HCT116 (cell line): ENCODE measurements at regions not wholly inside any gene's neighbourhood (a gene's known extent, or its start where the extent isn't known, plus 50 kb on each side); places are given as distances from the start of the nearest gene placed in this dataset.

Experiments used
- ATAC-seq: fragments of 200-7000 bp; cut with Tn5 transposase; 2 replicates; pipeline ENCODE4 v1.9.1; 2020; ENCODE audit warnings: mild to moderate bottlenecking, moderate library complexity
- BruUV-seq: library from RNA; stranded (reverse); fragments of 400-500 nt; replicated peaks from 2 replicates; lab custom pipeline; 2021; lab: Mats Ljungman, UMichigan
- CTCF ChIA-PET: fragments of 300-600 bp; sonication (Branson Sonifier 250); formaldehyde crosslinking; loops from one replicate; lab custom pipeline; 2021; ENCODE audit warnings: antibody characterized with exemption; lab: Charles Lee
- POLR2A ChIA-PET: fragments of 300-600, 350-600 bp; sonication (Branson Sonifier 250); formaldehyde crosslinking; loops from one replicate; lab custom pipeline; 2021; ENCODE audit warnings: antibody characterized with exemption; lab: Charles Lee
- RAD21 ChIA-PET, 2 experiments: fragments of 300-600 bp; sonication (Branson Sonifier 250); formaldehyde crosslinking; loops; one replicate each; lab custom pipeline; 2023; ENCODE audit warnings: low total read pairs in 2 of 2; ENCODE audit not compliant: uncharacterized antibody in 2 of 2, unreplicated experiment in 2 of 2, low non-redundant PET in 1 of 2; lab: Charles Lee
- DNase-seq: peaks from one replicate; pipeline ENCODE4 v3.0.0-alpha.2; 2010; ENCODE audit warnings: low read depth, low spot score
- H2AFZ ChIP-seq: fragments of 200-600 bp; shearing (Covaris generic), sonication (generic); 2 replicates; pipeline ENCODE4 v1.6.1; 2017; ENCODE audit warnings: low read depth, mixed run types, mixed read lengths, antibody characterized with exemption, low read length; ENCODE audit not compliant: poor library complexity, severe bottlenecking
- H3K27ac ChIP-seq: 2 replicates; pipeline ENCODE4 v1.5.1; 2012; ENCODE audit warnings: low read depth, low read length
- H3K27me3 ChIP-seq: fragments of 200-600 bp; sonication (generic); 2 replicates; pipeline ENCODE4 v1.6.1; 2016; ENCODE audit warnings: mixed run types, low read length, mixed read lengths; ENCODE audit not compliant: insufficient read depth
- H3K36me3 ChIP-seq, 2 experiments: fragments of 200-500 bp in 1 of 2; fragments of 200-600 bp in 1 of 2; sonication (Bioruptor generic) in 1 of 2; sonication (generic) in 1 of 2; 2 replicates each; pipeline versions ENCODE4 v1.5.1 to v1.6.1; 2014 to 2016; ENCODE audit warnings: low read length in 2 of 2, inconsistent platforms in 1 of 2, mixed read lengths in 1 of 2, mixed run types in 1 of 2; ENCODE audit not compliant: insufficient read depth in 2 of 2, control insufficient read depth in 1 of 2
- H3K4me1 ChIP-seq, 2 experiments: fragments of 200-600 bp in 1 of 2; sonication (generic) in 1 of 2; 2 replicates each; pipeline versions ENCODE4 v1.5.1 to v1.6.1; 2012 to 2017; ENCODE audit warnings: low read length in 2 of 2, inconsistent platforms in 1 of 2, mild to moderate bottlenecking in 1 of 2, mixed read lengths in 1 of 2, mixed run types in 1 of 2, moderate library complexity in 1 of 2; ENCODE audit not compliant: insufficient read depth in 2 of 2, control insufficient read depth in 1 of 2
- H3K4me2 ChIP-seq: fragments of 200-600 bp; sonication (generic); 2 replicates; pipeline ENCODE4 v1.6.1; 2017; ENCODE audit warnings: mixed run types, low read length, mixed read lengths
- H3K4me3 ChIP-seq, 2 experiments: fragments of 200-600 bp in 1 of 2; sonication (generic) in 1 of 2; replicated peaks in 1 of 2; 2 replicates each; pipeline ENCODE4 v1.5.1; 2011 to 2016; ENCODE audit warnings: low read length in 2 of 2, control low read depth in 1 of 2, low read depth in 1 of 2, mild to moderate bottlenecking in 1 of 2, mixed read lengths in 1 of 2, mixed run types in 1 of 2
- H3K79me2 ChIP-seq: fragments of 200-600 bp; sonication (generic); 2 replicates; pipeline ENCODE4 v1.6.1; 2017; ENCODE audit warnings: mild to moderate bottlenecking, mixed run types, low read length, moderate library complexity, mixed read lengths; ENCODE audit not compliant: insufficient read depth
- H3K9ac ChIP-seq: fragments of 200-600 bp; sonication (generic); 2 replicates; pipeline ENCODE4 v1.6.1; 2016; ENCODE audit warnings: low read length, mixed read lengths
- H3K9me2 ChIP-seq: fragments of 200-600 bp; sonication (generic), shearing (Covaris generic); 2 replicates; pipeline ENCODE4 v1.6.1; 2017; ENCODE audit warnings: mixed run types, mild to moderate bottlenecking, moderate library complexity; ENCODE audit not compliant: insufficient read depth
- H3K9me3 ChIP-seq, 2 experiments: fragments of 200-500 bp in 1 of 2; fragments of 200-600 bp in 1 of 2; sonication (Bioruptor generic) in 1 of 2; sonication (generic) in 1 of 2; 2 replicates each; pipeline ENCODE4 v1.6.1; 2014 to 2017; ENCODE audit warnings: low read length in 2 of 2, mixed read lengths in 2 of 2, inconsistent platforms in 1 of 2, low read depth in 1 of 2, mild to moderate bottlenecking in 1 of 2, mixed run types in 1 of 2, moderate library complexity in 1 of 2; ENCODE audit not compliant: control insufficient read depth in 1 of 2, insufficient read depth in 1 of 2
- H4K20me1 ChIP-seq: fragments of 200-600 bp; sonication (generic), shearing (Covaris generic); 2 replicates; pipeline ENCODE4 v1.6.1; 2017; ENCODE audit warnings: mixed run types, mild to moderate bottlenecking, moderate library complexity; ENCODE audit not compliant: insufficient read depth
- CBX3 ChIP-seq: IDR thresholded peaks from 2 replicates; pipeline ENCODE4 v1.6.1; 2012; ENCODE audit warnings: low read depth
- CEBPB ChIP-seq: IDR thresholded peaks from 2 replicates; pipeline ENCODE4 v1.6.1; 2012; ENCODE audit warnings: low read depth
- EGR1 ChIP-seq: IDR thresholded peaks from 2 replicates; pipeline ENCODE4 v1.6.1; 2012; ENCODE audit warnings: low read depth
- EZH2phosphoT487 ChIP-seq: fragments of 200-600 bp; IDR thresholded peaks from 2 replicates; pipeline ENCODE4 v1.6.1; 2018; ENCODE audit warnings: antibody characterized with exemption, borderline replicate concordance
- FOSL1 ChIP-seq: IDR thresholded peaks from 2 replicates; pipeline ENCODE4 v1.6.1; 2012; ENCODE audit warnings: low read depth
- JUND ChIP-seq: IDR thresholded peaks from 2 replicates; pipeline ENCODE4 v1.6.1; 2012
- POLR2A ChIP-seq: IDR thresholded peaks from 2 replicates; pipeline ENCODE4 v1.7.0; 2011; ENCODE audit warnings: borderline replicate concordance; ENCODE audit not compliant: insufficient read depth, insufficient read length; ENCODE audit errors: extremely low read depth
- POLR2AphosphoS5 ChIP-seq: IDR thresholded peaks from 2 replicates; pipeline ENCODE4 v1.6.1; 2011; ENCODE audit warnings: mild to moderate bottlenecking, low read depth, low read length, moderate library complexity
- SIN3A ChIP-seq: IDR thresholded peaks from 2 replicates; pipeline ENCODE4 v1.6.1; 2012; ENCODE audit warnings: low read depth
- SP1 ChIP-seq: IDR thresholded peaks from 2 replicates; pipeline ENCODE4 v1.6.1; 2012; ENCODE audit warnings: low read depth
- YY1 ChIP-seq: IDR thresholded peaks from 2 replicates; pipeline ENCODE4 v1.6.1; 2011; ENCODE audit warnings: low read length, low read depth, moderate library complexity, mild to moderate bottlenecking; ENCODE audit not compliant: insufficient replicate concordance; ENCODE audit errors: extremely low read depth
- ZFX ChIP-seq: fragments of 450-650 bp; IDR thresholded peaks from 2 replicates; pipeline ENCODE4 v1.6.1; 2017
- ZNF274 ChIP-seq: fragments of 200-500 bp; sonication (Bioruptor generic); IDR thresholded peaks from 2 replicates; pipeline ENCODE4 v1.6.1; 2014; ENCODE audit warnings: mild to moderate bottlenecking, low read depth, low read length, inconsistent platforms
- intact Hi-C: fragments of 100-400 bp; cut with micrococcal nuclease; formaldehyde crosslinking; loops from 2 replicates; pipeline ENCODE4 v1.10.0; 2022
- TF ChIP-seq, protein P1 (sequence below): IDR thresholded peaks from 2 replicates; pipeline ENCODE4 v1.6.1; 2012
- TF ChIP-seq, protein P2 (sequence below): IDR thresholded peaks from 2 replicates; pipeline ENCODE4 v1.6.1; 2011; ENCODE audit warnings: mild to moderate bottlenecking, low read length, moderate library complexity; ENCODE audit not compliant: insufficient replicate concordance; ENCODE audit errors: extremely low read depth
- TF ChIP-seq, protein P3 (sequence below): IDR thresholded peaks from 2 replicates; pipeline ENCODE4 v1.6.1; 2012; ENCODE audit warnings: low read depth
- TF ChIP-seq, protein P4 (sequence below): IDR thresholded peaks from 2 replicates; pipeline ENCODE4 v1.6.1; 2012
- TF ChIP-seq, protein P5 (sequence below), 3 experiments: fragments of 200-600 bp in 1 of 3; sonication (generic) in 1 of 3; IDR thresholded peaks in 2 of 3; conservative IDR thresholded peaks in 1 of 3; 2 replicates each; pipeline ENCODE4 v1.5.1; 2012 to 2017; ENCODE audit warnings: low read depth in 2 of 3, low read length in 2 of 3, antibody characterized with exemption in 1 of 3, borderline replicate concordance in 1 of 3, control low read depth in 1 of 3, mild to moderate bottlenecking in 1 of 3, mixed read lengths in 1 of 3, mixed run types in 1 of 3, moderate library complexity in 1 of 3; ENCODE audit not compliant: insufficient read depth in 1 of 3

DNA sequence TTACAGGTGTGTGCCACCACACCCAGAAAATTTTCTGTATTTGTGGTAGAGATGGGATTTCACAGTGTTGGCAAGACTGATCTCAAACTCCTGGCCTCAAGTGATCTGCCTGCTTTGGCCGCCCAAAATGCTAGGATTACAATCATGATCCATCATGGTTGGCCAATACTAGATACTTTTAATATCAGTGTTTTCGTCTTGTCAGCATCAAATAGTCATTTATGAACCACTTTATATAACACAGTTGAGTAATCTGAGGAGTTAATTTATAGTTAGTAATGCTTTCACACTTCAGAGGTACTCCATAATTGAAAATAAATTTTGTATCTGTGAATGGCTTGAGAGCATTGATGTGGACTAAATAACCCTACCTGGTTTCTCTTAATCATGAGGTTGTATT, 178.6 kb downstream of the TRAM1L1 start:
- ChIA-PET POLR2A (no interaction called here), CTCF (no interaction called here), RAD21 (no interaction called here)
- Histone ChIP-seq H3K4me1 (no peaks in the 10 kb centered on the region), H3K9me2 (no peaks in the 10 kb centered on the region), H3K4me2 (no peak overlapping the region), H3K27ac (no peak overlapping the region), H3K36me3 (no peaks in the 10 kb centered on the region), H3K79me2 (no peaks in the 10 kb centered on the region), H3K4me3 (no peak overlapping the region), H3K27me3 (no peaks in the 10 kb centered on the region), H4K20me1 (no peaks in the 10 kb centered on the region), H3K9me3 (no peaks in the 10 kb centered on the region), H3K9ac (no peak overlapping the region), H2AFZ (no peak overlapping the region)
- TF ChIP-seq, protein P1, sequence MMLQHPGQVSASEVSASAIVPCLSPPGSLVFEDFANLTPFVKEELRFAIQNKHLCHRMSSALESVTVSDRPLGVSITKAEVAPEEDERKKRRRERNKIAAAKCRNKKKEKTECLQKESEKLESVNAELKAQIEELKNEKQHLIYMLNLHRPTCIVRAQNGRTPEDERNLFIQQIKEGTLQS, result no peak
- TF ChIP-seq EGR1 (no peak), CEBPB (no peak), YY1 (no peak), SP1 (no peak), CBX3 (no peak), POLR2A (no peak), EZH2phosphoT487 (no peak), ZFX (no peak), POLR2AphosphoS5 (no peak), ZNF274 (no peak), FOSL1 (no peak), SIN3A (no peak), JUND (no peak)
- TF ChIP-seq, protein P2, sequence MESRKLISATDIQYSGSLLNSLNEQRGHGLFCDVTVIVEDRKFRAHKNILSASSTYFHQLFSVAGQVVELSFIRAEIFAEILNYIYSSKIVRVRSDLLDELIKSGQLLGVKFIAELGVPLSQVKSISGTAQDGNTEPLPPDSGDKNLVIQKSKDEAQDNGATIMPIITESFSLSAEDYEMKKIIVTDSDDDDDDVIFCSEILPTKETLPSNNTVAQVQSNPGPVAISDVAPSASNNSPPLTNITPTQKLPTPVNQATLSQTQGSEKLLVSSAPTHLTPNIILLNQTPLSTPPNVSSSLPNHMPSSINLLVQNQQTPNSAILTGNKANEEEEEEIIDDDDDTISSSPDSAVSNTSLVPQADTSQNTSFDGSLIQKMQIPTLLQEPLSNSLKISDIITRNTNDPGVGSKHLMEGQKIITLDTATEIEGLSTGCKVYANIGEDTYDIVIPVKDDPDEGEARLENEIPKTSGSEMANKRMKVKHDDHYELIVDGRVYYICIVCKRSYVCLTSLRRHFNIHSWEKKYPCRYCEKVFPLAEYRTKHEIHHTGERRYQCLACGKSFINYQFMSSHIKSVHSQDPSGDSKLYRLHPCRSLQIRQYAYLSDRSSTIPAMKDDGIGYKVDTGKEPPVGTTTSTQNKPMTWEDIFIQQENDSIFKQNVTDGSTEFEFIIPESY, result no peak
- TF ChIP-seq, protein P3, sequence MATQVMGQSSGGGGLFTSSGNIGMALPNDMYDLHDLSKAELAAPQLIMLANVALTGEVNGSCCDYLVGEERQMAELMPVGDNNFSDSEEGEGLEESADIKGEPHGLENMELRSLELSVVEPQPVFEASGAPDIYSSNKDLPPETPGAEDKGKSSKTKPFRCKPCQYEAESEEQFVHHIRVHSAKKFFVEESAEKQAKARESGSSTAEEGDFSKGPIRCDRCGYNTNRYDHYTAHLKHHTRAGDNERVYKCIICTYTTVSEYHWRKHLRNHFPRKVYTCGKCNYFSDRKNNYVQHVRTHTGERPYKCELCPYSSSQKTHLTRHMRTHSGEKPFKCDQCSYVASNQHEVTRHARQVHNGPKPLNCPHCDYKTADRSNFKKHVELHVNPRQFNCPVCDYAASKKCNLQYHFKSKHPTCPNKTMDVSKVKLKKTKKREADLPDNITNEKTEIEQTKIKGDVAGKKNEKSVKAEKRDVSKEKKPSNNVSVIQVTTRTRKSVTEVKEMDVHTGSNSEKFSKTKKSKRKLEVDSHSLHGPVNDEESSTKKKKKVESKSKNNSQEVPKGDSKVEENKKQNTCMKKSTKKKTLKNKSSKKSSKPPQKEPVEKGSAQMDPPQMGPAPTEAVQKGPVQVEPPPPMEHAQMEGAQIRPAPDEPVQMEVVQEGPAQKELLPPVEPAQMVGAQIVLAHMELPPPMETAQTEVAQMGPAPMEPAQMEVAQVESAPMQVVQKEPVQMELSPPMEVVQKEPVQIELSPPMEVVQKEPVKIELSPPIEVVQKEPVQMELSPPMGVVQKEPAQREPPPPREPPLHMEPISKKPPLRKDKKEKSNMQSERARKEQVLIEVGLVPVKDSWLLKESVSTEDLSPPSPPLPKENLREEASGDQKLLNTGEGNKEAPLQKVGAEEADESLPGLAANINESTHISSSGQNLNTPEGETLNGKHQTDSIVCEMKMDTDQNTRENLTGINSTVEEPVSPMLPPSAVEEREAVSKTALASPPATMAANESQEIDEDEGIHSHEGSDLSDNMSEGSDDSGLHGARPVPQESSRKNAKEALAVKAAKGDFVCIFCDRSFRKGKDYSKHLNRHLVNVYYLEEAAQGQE, result no peak
- TF ChIP-seq, protein P4, sequence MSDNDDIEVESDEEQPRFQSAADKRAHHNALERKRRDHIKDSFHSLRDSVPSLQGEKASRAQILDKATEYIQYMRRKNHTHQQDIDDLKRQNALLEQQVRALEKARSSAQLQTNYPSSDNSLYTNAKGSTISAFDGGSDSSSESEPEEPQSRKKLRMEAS, result no peak
- TF ChIP-seq, protein P5, sequence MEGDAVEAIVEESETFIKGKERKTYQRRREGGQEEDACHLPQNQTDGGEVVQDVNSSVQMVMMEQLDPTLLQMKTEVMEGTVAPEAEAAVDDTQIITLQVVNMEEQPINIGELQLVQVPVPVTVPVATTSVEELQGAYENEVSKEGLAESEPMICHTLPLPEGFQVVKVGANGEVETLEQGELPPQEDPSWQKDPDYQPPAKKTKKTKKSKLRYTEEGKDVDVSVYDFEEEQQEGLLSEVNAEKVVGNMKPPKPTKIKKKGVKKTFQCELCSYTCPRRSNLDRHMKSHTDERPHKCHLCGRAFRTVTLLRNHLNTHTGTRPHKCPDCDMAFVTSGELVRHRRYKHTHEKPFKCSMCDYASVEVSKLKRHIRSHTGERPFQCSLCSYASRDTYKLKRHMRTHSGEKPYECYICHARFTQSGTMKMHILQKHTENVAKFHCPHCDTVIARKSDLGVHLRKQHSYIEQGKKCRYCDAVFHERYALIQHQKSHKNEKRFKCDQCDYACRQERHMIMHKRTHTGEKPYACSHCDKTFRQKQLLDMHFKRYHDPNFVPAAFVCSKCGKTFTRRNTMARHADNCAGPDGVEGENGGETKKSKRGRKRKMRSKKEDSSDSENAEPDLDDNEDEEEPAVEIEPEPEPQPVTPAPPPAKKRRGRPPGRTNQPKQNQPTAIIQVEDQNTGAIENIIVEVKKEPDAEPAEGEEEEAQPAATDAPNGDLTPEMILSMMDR (IDR thresholded peaks at IDR 0.05 in 2 of 3, conservative IDR thresholded peaks at IDR 0.05 in 1 of 3; ENCODE audit: borderline replicate concordance in 1 of 3, insufficient read depth in 1 of 3, low read depth in 2 of 3, low read length in 2 of 3), result no peak
- BruUV-seq, result no TSS peak
- no peak for ATAC-seq
- intact Hi-C loops, result no loop called here
- no peak for DNase-seq
